K562 (cell line): ENCODE measurements at regions not wholly inside any gene's neighbourhood (a gene's known extent, or its start where the extent isn't known, plus 50 kb on each side); places are given as distances from the start of the nearest gene placed in this dataset.

Source experiments
- CTCF ChIP-seq, 3 experiments: IDR thresholded peaks in 2 of 3; conservative IDR thresholded peaks in 1 of 3; 2 replicates each; pipeline ENCODE4 v1.5.1; 2011 to 2012; ENCODE audit warnings: low read length in 3 of 3, mild to moderate bottlenecking in 3 of 3, control low read depth in 2 of 3, improper control_type of control experiment in 1 of 3, inconsistent platforms in 1 of 3, low read depth in 1 of 3, mixed read lengths in 1 of 3, moderate library complexity in 1 of 3; ENCODE audit not compliant: insufficient read depth in 2 of 3
- ESRRB ChIP-seq: fragments of 250-450 bp; sonication (Bioruptor Pico); IDR thresholded peaks from 2 replicates; pipeline ENCODE4 v1.5.0; 2020; ENCODE audit warnings: mild to moderate bottlenecking, moderate library complexity, borderline replicate concordance
- HCFC1 ChIP-seq: IDR thresholded peaks from 2 replicates; pipeline ENCODE4 v1.6.1; 2012; ENCODE audit warnings: low read depth, low read length, improper control_type of control experiment
- ILK ChIP-seq: fragments of 450-650 bp; IDR thresholded peaks from 2 replicates; pipeline ENCODE4 v1.6.1; 2016; ENCODE audit warnings: missing genetic modification characterization, low read depth, mild to moderate bottlenecking, missing compliant biosample characterization, moderate library complexity, borderline replicate concordance
- JUND ChIP-seq, 2 experiments: IDR thresholded peaks; 2 replicates in 1 of 2; 3 replicates in 1 of 2; pipeline ENCODE4 v1.6.1; 2011; ENCODE audit warnings: borderline replicate concordance in 2 of 2, low read depth in 2 of 2, low read length in 2 of 2, improper control_type of control experiment in 1 of 2, missing biosample characterization in 1 of 2, missing genetic modification characterization in 1 of 2, missing genetic modification reagents in 1 of 2
- KDM1A ChIP-seq, 2 experiments: fragments of 450-650 bp; IDR thresholded peaks; 2 replicates each; pipeline ENCODE4 v1.6.1; 2016; ENCODE audit warnings: mild to moderate bottlenecking in 2 of 2
- NFIC ChIP-seq: fragments of 450-650 bp; IDR thresholded peaks from 2 replicates; pipeline ENCODE4 v1.6.1; 2017; ENCODE audit warnings: mild to moderate bottlenecking, inconsistent platforms
- POLR2AphosphoS5 ChIP-seq: IDR thresholded peaks from 2 replicates; pipeline ENCODE4 v1.6.1; 2011; ENCODE audit warnings: mild to moderate bottlenecking, low read depth, low read length, moderate library complexity; ENCODE audit not compliant: control insufficient read depth, insufficient read depth
- TOE1 ChIP-seq, 2 experiments: fragments of 450-650 bp in 1 of 2; sonication (generic) in 1 of 2; formaldehyde crosslinking in 1 of 2; IDR thresholded peaks; 2 replicates each; pipeline versions ENCODE4 v1.7.1 to v1.8.0; 2016 to 2022; ENCODE audit warnings: borderline replicate concordance in 2 of 2, mild to moderate bottlenecking in 2 of 2, antibody characterized with exemption in 1 of 2, inconsistent platforms in 1 of 2, low read depth in 1 of 2, missing genetic modification reagents in 1 of 2, moderate library complexity in 1 of 2
- ZBTB17 ChIP-seq: fragments of 450-650 bp; formaldehyde crosslinking; IDR thresholded peaks from 2 replicates; pipeline ENCODE4 v1.4.0; 2020; ENCODE audit warnings: mild to moderate bottlenecking

GRCh38 chr12:58172433-58173073 lies 231.2 kb downstream of the ATP23 start:
- no peak for TF ChIP-seq CTCF (IDR thresholded peaks at IDR 0.05 in 2 of 3, conservative IDR thresholded peaks at IDR 0.05 in 1 of 3; ENCODE audit: insufficient read depth in 2 of 3, low read depth in 1 of 3, low read length in 3 of 3)
- no peak for TF ChIP-seq HCFC1
- no peak for TF ChIP-seq POLR2AphosphoS5
- TF ChIP-seq ZBTB17 (CRISPR knock-in tag) = no peak
- TF ChIP-seq JUND (IDR thresholded peaks at IDR 0.05; ENCODE audit: borderline replicate concordance, low read depth, low read length) = no peak
- TF ChIP-seq JUND (tag; IDR thresholded peaks at IDR 0.05; ENCODE audit: borderline replicate concordance, low read depth, low read length) = no peak
- no peak for TF ChIP-seq TOE1 (IDR thresholded peaks at IDR 0.05; ENCODE audit: borderline replicate concordance)
- no peak for TF ChIP-seq TOE1 (CRISPR knock-in tag; IDR thresholded peaks at IDR 0.05; ENCODE audit: borderline replicate concordance, low read depth)
- no peak for TF ChIP-seq ILK (tag)
- no peak for TF ChIP-seq NFIC
- no peak for TF ChIP-seq ESRRB (CRISPR knock-in tag)
- no peak for TF ChIP-seq KDM1A (IDR thresholded peaks at IDR 0.05)
